ENCODE measurements at regions not wholly inside any gene's neighbourhood (a gene's known extent, or its start where the extent isn't known, plus 50 kb on each side); places are given as distances from the start of the nearest gene placed in this dataset.

DNA sequence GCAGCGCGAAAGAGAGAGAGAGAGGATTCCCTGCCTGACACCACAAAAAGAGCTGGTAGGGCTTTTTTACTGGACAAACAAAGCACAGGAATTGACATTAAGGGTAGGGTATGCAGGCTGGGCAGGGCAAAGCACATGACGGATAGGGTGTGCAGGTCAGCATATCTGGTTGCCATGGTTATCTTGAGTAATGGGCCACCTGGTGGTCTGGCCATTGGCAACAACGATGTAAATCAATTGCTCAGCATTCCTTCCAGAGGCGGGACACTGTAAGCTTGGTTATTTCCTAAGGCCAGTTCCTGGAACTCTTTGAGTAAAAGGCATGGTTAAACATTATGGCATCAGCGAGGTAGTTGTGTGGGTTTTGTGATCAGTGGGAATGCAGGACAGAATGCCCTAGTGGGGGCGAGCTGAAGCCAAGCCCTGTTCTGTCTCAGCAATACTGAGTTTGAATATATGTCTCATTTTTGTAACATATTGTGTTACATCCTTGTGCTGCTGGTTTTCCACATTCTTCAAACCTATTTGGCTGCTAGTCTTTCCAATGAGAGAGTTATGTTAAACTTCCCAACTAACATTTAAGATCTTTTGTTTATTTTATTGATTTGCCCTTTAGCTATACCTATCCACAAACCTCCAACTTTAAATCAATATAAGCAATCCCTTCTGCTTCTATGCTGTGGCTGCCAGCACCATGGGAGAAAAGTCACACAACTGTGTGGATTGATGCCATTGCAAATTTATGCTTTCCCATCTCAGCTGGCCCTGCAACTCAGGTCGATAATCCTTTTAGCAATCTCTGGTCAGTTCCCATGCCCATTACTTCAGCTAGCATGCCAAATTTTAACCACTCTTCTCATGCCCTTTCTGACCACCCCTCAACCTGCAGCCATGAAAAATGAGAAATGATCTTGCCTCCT, 396.7 kb upstream of the PDE3A start:
- ChIA-PET CTCF (interaction anchor here (0.9 to 1.3 kb wide), 3 partner anchors 9 to 17 kb away, joined by 3 to 5 read pairs (median 3); no protein-coding TSS in a partner anchor), POLR2A (no interaction called here)
- TF ChIP-seq, protein P1, sequence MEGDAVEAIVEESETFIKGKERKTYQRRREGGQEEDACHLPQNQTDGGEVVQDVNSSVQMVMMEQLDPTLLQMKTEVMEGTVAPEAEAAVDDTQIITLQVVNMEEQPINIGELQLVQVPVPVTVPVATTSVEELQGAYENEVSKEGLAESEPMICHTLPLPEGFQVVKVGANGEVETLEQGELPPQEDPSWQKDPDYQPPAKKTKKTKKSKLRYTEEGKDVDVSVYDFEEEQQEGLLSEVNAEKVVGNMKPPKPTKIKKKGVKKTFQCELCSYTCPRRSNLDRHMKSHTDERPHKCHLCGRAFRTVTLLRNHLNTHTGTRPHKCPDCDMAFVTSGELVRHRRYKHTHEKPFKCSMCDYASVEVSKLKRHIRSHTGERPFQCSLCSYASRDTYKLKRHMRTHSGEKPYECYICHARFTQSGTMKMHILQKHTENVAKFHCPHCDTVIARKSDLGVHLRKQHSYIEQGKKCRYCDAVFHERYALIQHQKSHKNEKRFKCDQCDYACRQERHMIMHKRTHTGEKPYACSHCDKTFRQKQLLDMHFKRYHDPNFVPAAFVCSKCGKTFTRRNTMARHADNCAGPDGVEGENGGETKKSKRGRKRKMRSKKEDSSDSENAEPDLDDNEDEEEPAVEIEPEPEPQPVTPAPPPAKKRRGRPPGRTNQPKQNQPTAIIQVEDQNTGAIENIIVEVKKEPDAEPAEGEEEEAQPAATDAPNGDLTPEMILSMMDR (IDR thresholded peaks at IDR 0.05; ENCODE audit: control extremely low read depth, extremely low read depth, low read depth, missing control alignments) = peak; percentile 1
- DNase-seq (ENCODE audit: extremely low spot score) = no peak

- TF ChIP-seq, protein P1 (IDR thresholded peaks at IDR 0.05; ENCODE audit: control extremely low read depth, extremely low read depth, low read depth, missing control alignments) = no peak
- ChIA-PET POLR2A (no interaction called here), CTCF (interaction anchor here (1.2 to 1.5 kb wide), 4 partner anchors 9 to 16 kb away, joined by 3 to 5 read pairs (median 4); no protein-coding TSS in a partner anchor)
- DNase-seq (ENCODE audit: extremely low spot score) = no peak
Measured at GRCh38 chr12:19972325-19973288, 395.7 kb upstream of the PDE3A start.

GRCh38 chr12:19978193-19978592, 390.1 kb upstream of the PDE3A start:
- TF ChIP-seq, protein P1 (IDR thresholded peaks at IDR 0.05; ENCODE audit: control extremely low read depth, extremely low read depth, low read depth, missing control alignments) = no peak

DNA sequence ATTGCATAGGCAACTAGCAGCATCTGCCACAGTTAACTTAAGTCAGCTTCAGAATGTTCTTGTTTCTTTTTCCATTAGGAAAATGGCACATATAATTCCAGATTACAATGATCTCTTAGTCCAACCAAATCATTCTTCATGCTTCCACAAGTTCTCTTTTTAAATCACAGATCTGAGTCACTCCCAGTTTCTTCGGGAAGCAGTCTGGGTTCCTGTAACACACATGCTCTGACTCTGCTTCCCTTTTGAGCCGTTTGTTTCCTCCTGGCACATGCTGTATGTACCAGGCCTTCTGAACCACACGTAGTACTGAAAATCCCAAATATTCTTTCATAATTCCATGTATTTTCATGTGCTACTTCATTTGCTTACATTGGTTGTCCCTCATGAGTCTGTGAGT, 388.8 kb upstream of the PDE3A start:
- ChIA-PET CTCF (no interaction called here), POLR2A (no interaction called here)
- TF ChIP-seq, protein P1 (IDR thresholded peaks at IDR 0.05; ENCODE audit: control extremely low read depth, extremely low read depth, low read depth, missing control alignments) = no peak

More at GRCh38 chr12:19978193-19978592, 390.1 kb upstream of the PDE3A start:
- POLR2A ChIA-PET = no interaction called here
- CTCF ChIA-PET = interaction anchor here (1.4 to 1.6 kb wide), 3 partner anchors 8 to 56 kb away, joined by 3 to 4 read pairs (median 4); no protein-coding TSS in a partner anchor
- no peak for DNase-seq (ENCODE audit: extremely low spot score)

GRCh38 chr12:19981944-19982343, 386.4 kb upstream of the PDE3A start:
- TF ChIP-seq, protein P1 (IDR thresholded peaks at IDR 0.05; ENCODE audit: control extremely low read depth, extremely low read depth, low read depth, missing control alignments) = no peak
- DNase-seq (ENCODE audit: extremely low spot score) = no peak
- POLR2A ChIA-PET = no interaction called here
- CTCF ChIA-PET = interaction anchor here (1.2 kb wide), 1 partner anchor 9 kb away, joined by 4 read pairs; no protein-coding TSS in a partner anchor

More for the DNA sequence above, 388.8 kb upstream of the PDE3A start:
- no peak for DNase-seq (ENCODE audit: extremely low spot score)

DNA sequence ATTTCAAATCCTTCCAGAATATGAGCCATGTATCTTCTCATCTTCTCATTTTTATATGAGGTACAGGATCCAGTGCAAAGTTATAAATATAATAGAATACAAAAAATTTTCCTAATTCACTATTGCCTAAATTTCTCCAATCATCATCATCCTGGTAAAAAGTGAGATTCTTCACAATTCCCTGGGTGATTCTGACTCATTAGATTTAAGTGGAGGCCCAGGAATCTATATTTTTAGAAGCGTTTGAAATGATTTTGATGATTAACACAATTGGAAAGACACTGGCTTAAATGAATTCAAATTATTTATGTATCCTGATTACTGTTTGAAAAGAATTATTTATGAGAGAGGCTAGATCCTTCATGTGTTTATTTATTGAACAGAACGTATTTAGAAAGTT, 380.3 kb upstream of the PDE3A start:
- TF ChIP-seq, protein P1 (IDR thresholded peaks at IDR 0.05; ENCODE audit: control extremely low read depth, extremely low read depth, low read depth, missing control alignments) = no peak
- ChIA-PET CTCF (interaction anchor here (1.1 kb wide), 1 partner anchor 16 kb away, joined by 3 read pairs; no protein-coding TSS in a partner anchor), POLR2A (no interaction called here)
- DNase-seq (ENCODE audit: extremely low spot score) = no peak

Data from GM10248 (cell line).